WI38 (cell line): ENCODE measurements at regions not wholly inside any gene's neighbourhood (a gene's known extent, or its start where the extent isn't known, plus 50 kb on each side); places are given as distances from the start of the nearest gene placed in this dataset.

ENCODE experiments used
- H3K4me3 ChIP-seq: 2 replicates; pipeline ENCODE4 v1.5.1; 2011; ENCODE audit warnings: low read depth, mild to moderate bottlenecking, control low read depth, low read length
- TF ChIP-seq, protein P1 (sequence below): IDR thresholded peaks from 2 replicates; pipeline ENCODE4 v1.5.1; 2012; ENCODE audit warnings: low read depth, mild to moderate bottlenecking, control low read depth, low read length

DNA sequence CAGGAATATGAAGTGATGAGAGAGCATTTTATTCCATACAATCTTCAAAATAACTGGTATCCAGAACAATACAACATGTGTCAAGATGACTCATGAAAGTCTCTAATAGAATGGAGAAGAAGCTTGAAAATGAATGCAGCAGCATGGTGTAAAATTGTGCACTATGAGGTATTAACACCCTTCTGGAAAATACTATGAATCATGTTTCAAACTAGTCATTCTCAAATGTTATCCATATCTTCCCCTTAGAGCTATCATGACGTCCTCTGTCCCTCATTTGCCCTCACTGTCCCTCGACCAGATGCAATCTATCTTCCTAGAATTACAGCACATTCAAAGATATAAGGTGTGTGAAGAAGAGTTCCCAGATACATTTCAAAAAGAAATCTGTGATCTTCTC lies 198.2 kb downstream of the NECTIN3 start:
- no peak overlapping the region for H3K4me3 ChIP-seq
- TF ChIP-seq, protein P1, sequence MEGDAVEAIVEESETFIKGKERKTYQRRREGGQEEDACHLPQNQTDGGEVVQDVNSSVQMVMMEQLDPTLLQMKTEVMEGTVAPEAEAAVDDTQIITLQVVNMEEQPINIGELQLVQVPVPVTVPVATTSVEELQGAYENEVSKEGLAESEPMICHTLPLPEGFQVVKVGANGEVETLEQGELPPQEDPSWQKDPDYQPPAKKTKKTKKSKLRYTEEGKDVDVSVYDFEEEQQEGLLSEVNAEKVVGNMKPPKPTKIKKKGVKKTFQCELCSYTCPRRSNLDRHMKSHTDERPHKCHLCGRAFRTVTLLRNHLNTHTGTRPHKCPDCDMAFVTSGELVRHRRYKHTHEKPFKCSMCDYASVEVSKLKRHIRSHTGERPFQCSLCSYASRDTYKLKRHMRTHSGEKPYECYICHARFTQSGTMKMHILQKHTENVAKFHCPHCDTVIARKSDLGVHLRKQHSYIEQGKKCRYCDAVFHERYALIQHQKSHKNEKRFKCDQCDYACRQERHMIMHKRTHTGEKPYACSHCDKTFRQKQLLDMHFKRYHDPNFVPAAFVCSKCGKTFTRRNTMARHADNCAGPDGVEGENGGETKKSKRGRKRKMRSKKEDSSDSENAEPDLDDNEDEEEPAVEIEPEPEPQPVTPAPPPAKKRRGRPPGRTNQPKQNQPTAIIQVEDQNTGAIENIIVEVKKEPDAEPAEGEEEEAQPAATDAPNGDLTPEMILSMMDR = no peak

DNA sequence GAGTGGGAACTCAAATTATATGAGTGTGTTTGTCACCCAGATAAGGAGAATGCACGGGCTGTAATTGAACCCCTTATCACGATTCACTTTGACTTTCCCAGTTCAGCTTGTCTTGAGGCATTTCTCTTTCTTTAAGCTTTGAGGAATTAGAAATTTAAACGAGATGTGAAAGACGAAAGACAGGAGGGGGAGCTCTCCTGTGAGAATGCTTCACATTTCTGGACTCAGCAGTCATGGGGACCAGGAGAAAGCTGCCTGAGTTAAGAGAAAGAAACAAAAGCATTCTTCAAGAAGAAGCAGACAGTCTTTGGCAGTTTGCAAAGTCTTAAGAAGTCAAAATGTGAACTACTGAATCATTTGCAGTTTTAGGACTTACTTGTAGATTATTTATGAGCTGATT lies 205.6 kb downstream of the NECTIN3 start:
- TF ChIP-seq, protein P1 = 0 out of 2 replicates have a peak, but pooled peaks have one; percentile 12
- 0 out of 2 replicates have a peak overlapping the region, but pooled peaks have one; percentile 3 for H3K4me3 ChIP-seq

DNA sequence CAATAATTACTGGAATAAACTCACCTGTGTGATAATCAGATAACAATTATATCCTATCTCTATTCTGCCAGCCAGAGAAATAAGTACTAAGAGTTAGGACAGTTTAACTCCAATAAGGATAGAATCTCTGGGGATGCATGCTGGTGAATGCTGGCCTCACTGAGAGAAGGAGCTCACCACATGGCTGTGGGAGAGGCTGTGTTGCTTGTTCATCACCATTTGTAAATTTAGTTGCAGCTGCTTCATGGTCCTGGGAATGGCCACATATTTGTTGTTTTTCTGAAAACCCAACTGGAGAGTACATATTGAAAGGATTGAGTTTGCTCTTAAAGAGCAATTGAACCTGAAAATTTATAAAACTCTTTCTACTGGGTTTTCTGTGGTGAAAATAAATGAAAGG lies 207.3 kb downstream of the NECTIN3 start:
- TF ChIP-seq, protein P1 = no peak
- H3K4me3 ChIP-seq = no peak overlapping the region

DNA sequence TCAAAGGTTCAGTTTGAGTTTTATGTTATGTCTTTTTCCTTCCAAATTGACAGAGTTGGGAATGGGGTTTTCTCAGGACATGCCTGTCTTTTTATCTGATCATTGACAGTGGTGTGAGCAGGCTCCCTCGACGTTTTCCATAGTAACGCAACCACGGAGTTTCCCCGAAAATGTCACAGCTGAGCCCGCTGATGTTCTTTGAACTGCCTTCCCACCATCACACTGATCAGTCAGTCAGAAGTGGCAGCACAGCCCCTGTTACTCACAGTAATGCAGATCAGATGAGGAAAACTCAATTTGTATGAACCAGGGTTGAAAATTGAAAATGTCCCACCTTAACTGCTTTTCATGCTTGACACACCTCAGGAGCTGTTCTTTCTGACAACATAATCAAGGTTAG lies 210.4 kb downstream of the NECTIN3 start:
- no peak overlapping the region for H3K4me3 ChIP-seq
- TF ChIP-seq, protein P1 = no peak

DNA sequence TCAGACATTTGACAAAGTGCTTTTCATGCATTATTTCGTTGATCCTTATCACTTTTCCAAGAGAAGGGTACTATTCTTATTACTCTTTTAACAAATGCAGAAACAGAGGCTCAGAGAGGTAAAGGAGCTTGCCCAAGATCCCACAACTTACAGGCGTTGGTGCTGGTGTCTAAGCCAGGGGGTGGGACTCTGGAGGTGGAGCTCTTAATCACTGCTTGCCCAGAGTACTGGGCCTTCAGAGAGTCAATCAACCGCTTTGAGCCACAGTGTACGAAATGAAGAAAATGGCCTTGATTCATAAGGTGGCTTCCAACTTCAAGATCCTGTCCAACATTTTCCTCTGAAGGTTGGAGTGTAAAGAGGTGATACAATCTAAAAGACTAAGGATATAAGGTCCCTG lies 211.5 kb downstream of the NECTIN3 start:
- TF ChIP-seq, protein P1 = no peak
- H3K4me3 ChIP-seq = no peak overlapping the region

DNA sequence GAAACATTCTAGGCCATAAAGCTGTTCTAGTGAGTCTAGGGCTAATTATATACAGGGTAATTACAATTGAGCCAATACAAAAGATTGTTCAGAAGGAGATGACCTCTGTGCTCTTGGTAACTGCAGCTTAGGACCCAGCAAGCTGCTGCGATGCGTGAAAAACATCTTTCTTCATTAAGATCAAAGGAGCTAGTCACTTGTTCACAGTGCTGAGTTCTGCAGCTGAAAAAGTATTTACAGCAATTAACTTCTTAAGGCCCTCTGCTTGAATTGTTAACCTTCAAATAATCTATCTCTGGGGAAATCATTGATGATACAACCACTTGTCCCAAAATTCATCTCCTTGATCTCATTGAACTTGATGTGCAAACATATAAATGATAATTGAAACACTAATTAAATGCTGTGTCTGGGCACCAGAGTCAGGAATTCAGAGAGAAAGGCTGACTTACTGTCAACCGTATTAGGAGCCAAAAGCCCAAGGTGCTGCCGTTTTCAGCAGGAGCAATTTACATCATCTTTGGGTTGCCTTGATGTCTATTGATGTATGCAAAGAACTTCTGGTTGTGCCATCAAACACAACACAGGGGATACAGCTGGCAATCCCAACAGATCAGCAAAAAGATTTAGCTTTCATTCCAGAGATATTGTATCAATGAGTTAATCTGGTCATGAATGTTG lies 213.0 kb downstream of the NECTIN3 start:
- TF ChIP-seq, protein P1 = no peak
- no peak overlapping the region for H3K4me3 ChIP-seq

DNA sequence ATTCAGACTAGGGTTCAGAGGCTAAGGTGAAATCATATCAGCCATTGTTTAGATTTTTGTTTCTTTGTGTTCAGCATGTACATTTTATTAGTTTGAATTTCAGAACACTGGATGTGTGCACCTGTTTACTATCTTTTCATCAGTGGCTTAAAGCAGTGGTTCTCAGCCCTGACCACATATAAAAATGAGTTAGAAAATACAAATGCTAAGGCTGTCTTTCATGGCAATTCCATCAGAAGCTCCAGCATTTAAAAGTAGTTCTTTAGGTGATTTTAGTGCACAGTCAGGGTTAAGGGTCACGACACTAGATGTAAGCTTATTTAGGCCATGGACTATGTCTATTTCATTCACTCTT lies 213.5 kb downstream of the NECTIN3 start:
- TF ChIP-seq, protein P1 = no peak
- no peak overlapping the region for H3K4me3 ChIP-seq
